Pancreas (tissue), 10 donors: ENCODE measurements at regions not wholly inside any gene's neighbourhood (a gene's known extent, or its start where the extent isn't known, plus 50 kb on each side); places are given as distances from the start of the nearest gene placed in this dataset.

Experiments
- ATAC-seq, 4 donors: fragments of 200-7000 bp; cut with Tn5 transposase; one replicate each; pipeline versions ENCODE4 v1.8.0 to v1.9.1; 2020; ENCODE audit warnings: mild to moderate bottlenecking in 4 of 4, moderate library complexity in 4 of 4
- DNase-seq, 6 donors: peaks; one replicate each; pipeline ENCODE4 v3.0.0-alpha.2; 2020
- FAIRE-seq: peaks from 2 replicates; lab custom pipeline; 2012; peaks lifted over from hg19 to GRCh38; lab: Jason Lieb, UNC
- H3K27ac ChIP-seq, 4 donors: fragments of 200-600 bp; sonication (generic); 1 replicate in 3 of 4; 2 replicates in 1 of 4; pipeline versions ENCODE4 v1.5.0 to v1.8.0; 2020
- H3K27me3 ChIP-seq, 4 donors: fragments of 200-600 bp; one replicate each; pipeline ENCODE4 v1.8.0; 2021
- H3K36me3 ChIP-seq, 3 donors: fragments of 200-600 bp; sonication (generic) in 1 of 3; one replicate each; pipeline versions ENCODE4 v1.5.0 to v1.8.0; 2020 to 2021
- H3K4me1 ChIP-seq, 3 donors: fragments of 200-600 bp; one replicate each; pipeline ENCODE4 v1.8.0; 2021
- H3K4me3 ChIP-seq, 4 donors: fragments of 200-600 bp; sonication (generic) in 2 of 4; one replicate each; pipeline versions ENCODE4 v1.5.0 to v1.8.0; 2020 to 2021
- H3K9me3 ChIP-seq, 4 donors: fragments of 200-600 bp; one replicate each; pipeline ENCODE4 v1.8.0; 2021
- WGBS, 2 donors: extraction: QIAGEN DNeasy Blood & Tissue Kit; methylation state at CpG; one replicate each; pipeline ENCODE4 v1.1.7; 2013; 5-methylcytosine and 5-hydroxymethylcytosine counted together
- intact Hi-C, 3 donors: fragments of 100-400 bp; cut with DNase I; formaldehyde crosslinking; loops; one replicate each; pipeline versions ENCODE4 v1.11.1 to v1.14.2; 2022
- TF ChIP-seq, protein P1 (sequence below), 4 donors: fragments of 200-600 bp; sonication (generic) in 3 of 4; IDR thresholded peaks; one replicate each; pipeline versions ENCODE4 v1.5.0 to v1.8.0; 2021; ENCODE audit warnings: antibody characterized with exemption in 4 of 4
- donor health status: healthy with polysubstance abuse.
- donor health status: DM: no; HTN: no; CAD: no; lungs with moderate emphysema.
- donor health status: DM: no; HTN: no; CAD: no.
- donor health status: control.
- donor health status: control.
- donor health status: Bipolar disorder and iron deficiency.
- donor health status: DM: yes; HTN: yes; CAD: no.
- donor health status: DM: no; HTN: no; CAD: no.
- donor health status: DM: no; HTN: no; CAD: no.
- donor health status: DM: yes; HTN: yes; CAD: no.

DNA sequence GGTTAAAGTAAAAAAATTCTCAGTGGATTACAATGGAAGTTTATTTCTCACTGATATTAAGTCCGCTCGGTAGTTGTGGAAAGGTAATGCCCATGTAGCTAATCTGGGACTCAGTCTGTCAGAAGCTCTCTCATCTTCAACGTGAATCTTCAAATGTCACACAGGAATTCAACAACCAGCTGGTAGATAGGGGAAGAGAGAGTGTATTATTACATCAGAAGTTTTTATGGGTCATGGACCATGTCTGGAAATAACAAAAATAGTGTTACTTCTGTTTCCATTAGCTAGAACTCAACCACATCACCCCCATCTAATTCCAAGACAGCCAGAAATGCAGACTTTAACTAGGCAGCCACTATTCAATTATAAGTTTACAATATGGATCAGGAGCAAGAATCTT is 506.1 kb upstream of the HTR2C start:
- no peaks in the 10 kb centered on the region for H3K4me1 ChIP-seq
- H3K27ac ChIP-seq, result no peak overlapping the region
- TF ChIP-seq, protein P1, sequence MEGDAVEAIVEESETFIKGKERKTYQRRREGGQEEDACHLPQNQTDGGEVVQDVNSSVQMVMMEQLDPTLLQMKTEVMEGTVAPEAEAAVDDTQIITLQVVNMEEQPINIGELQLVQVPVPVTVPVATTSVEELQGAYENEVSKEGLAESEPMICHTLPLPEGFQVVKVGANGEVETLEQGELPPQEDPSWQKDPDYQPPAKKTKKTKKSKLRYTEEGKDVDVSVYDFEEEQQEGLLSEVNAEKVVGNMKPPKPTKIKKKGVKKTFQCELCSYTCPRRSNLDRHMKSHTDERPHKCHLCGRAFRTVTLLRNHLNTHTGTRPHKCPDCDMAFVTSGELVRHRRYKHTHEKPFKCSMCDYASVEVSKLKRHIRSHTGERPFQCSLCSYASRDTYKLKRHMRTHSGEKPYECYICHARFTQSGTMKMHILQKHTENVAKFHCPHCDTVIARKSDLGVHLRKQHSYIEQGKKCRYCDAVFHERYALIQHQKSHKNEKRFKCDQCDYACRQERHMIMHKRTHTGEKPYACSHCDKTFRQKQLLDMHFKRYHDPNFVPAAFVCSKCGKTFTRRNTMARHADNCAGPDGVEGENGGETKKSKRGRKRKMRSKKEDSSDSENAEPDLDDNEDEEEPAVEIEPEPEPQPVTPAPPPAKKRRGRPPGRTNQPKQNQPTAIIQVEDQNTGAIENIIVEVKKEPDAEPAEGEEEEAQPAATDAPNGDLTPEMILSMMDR (IDR thresholded peaks at IDR 0.05), result no peak
- no peak overlapping the region for H3K4me3 ChIP-seq
- H3K36me3 ChIP-seq, result no peaks in the 10 kb centered on the region
- DNase-seq (no peak), FAIRE-seq (no peak), ATAC-seq (no peak)
- intact Hi-C loops, result no loop called here
- peaks cover 0 to 10% (median 0%) of the 10 kb centered on the region in 4 donors for H3K27me3 ChIP-seq
- no peaks in the 10 kb centered on the region for H3K9me3 ChIP-seq
- 36 to 64% methylated on average over 3 of the region's 3 CpGs for WGBS, 2 donors

- intact Hi-C loops, result no loop called here
- ATAC-seq, result no peak
- Histone ChIP-seq H3K27ac (no peak overlapping the region), H3K27me3 (no peaks in the 10 kb centered on the region), H3K4me3 (no peak overlapping the region), H3K36me3 (no peaks in the 10 kb centered on the region), H3K9me3 (no peaks in the 10 kb centered on the region), H3K4me1 (no peaks in the 10 kb centered on the region)
- TF ChIP-seq, protein P1 (IDR thresholded peaks at IDR 0.05), result peak in 2 of 4 donors; percentile 16 to 23
- 36% methylated on average over 4 of the region's 4 CpGs for WGBS, 2 donors
- no peak for DNase-seq
- peak; percentile 95 for FAIRE-seq
Observed at GRCh38 chrX:114075073-114075673, 508.7 kb upstream of the HTR2C start.

- no peaks in the 10 kb centered on the region for H3K9me3 ChIP-seq
- H3K36me3 ChIP-seq, result no peaks in the 10 kb centered on the region
- DNase-seq (no peak), ATAC-seq (no peak), FAIRE-seq (no peak)
- no peak overlapping the region for H3K4me3 ChIP-seq
- no peak overlapping the region for H3K27ac ChIP-seq
- intact Hi-C loops, result no loop called here
- H3K4me1 ChIP-seq, result no peaks in the 10 kb centered on the region
- TF ChIP-seq, protein P1 (IDR thresholded peaks at IDR 0.05), result no peak
- WGBS, 2 donors, result 24 to 30% methylated on average over 3 of the region's 3 CpGs
- no peaks in the 10 kb centered on the region for H3K27me3 ChIP-seq
Observed at GRCh38 chrX:114073926-114074325, 510.0 kb upstream of the HTR2C start.

- intact Hi-C loops, result no loop called here
- FAIRE-seq, result no peak
Observed at GRCh38 chrX:114071412-114071811, 512.5 kb upstream of the HTR2C start.

More at GRCh38 chrX:114071412-114071811, 512.5 kb upstream of the HTR2C start:
- Histone ChIP-seq H3K36me3 (no peaks in the 10 kb centered on the region), H3K4me3 (no peak overlapping the region), H3K27me3 (peaks cover 0 to 5% (median 0%) of the 10 kb centered on the region in 4 donors), H3K9me3 (no peaks in the 10 kb centered on the region), H3K4me1 (no peaks in the 10 kb centered on the region), H3K27ac (no peak overlapping the region)
- 75 to 82% methylated on average over 5 of the region's 5 CpGs for WGBS, 2 donors
- TF ChIP-seq, protein P1 (IDR thresholded peaks at IDR 0.05), result no peak
- DNase-seq, result no peak
- ATAC-seq, result no peak
